ENCODE measurements at regions not wholly inside any gene's neighbourhood (a gene's known extent, or its start where the extent isn't known, plus 50 kb on each side); places are given as distances from the start of the nearest gene placed in this dataset.

GRCh38 chr12:77214136-77214535, 148.8 kb upstream of the E2F7 start:
- DNase-seq (ENCODE audit: low read depth), result no peak

- DNase-seq (ENCODE audit: low read depth), result no peak
Measured at GRCh38 chr12:77213319-77213718, 147.9 kb upstream of the E2F7 start.

- DNase-seq (ENCODE audit: low read depth), result no peak
Measured at GRCh38 chr12:77210724-77211123, 145.4 kb upstream of the E2F7 start.

- no peak for DNase-seq (ENCODE audit: low read depth)
Measured at GRCh38 chr12:77204083-77204482, 138.7 kb upstream of the E2F7 start.

GRCh38 chr12:77202457-77203060, 137.2 kb upstream of the E2F7 start:
- no peak for DNase-seq (ENCODE audit: low read depth)

GRCh38 chr12:77189901-77190416, 124.6 kb upstream of the E2F7 start:
- DNase-seq (ENCODE audit: low read depth), result peak; percentile 87

- DNase-seq (ENCODE audit: low read depth), result peak; percentile 76
Measured at GRCh38 chr12:77189458-77189857, 124.1 kb upstream of the E2F7 start.

GRCh38 chr12:77179515-77179914, 114.1 kb upstream of the E2F7 start:
- no peak for DNase-seq (ENCODE audit: low read depth)

GRCh38 chr12:77167801-77168200, 102.4 kb upstream of the E2F7 start:
- no peak for DNase-seq (ENCODE audit: low read depth)

- DNase-seq (ENCODE audit: low read depth), result no peak
Measured at GRCh38 chr12:77166696-77167095, 101.3 kb upstream of the E2F7 start.

- no peak for DNase-seq (ENCODE audit: low read depth)
Measured at GRCh38 chr12:77163074-77164038, 98.0 kb upstream of the E2F7 start.

GRCh38 chr12:77161944-77162343, 96.6 kb upstream of the E2F7 start:
- no peak for DNase-seq (ENCODE audit: low read depth)

- no peak for DNase-seq (ENCODE audit: low read depth)
Measured at GRCh38 chr12:77160931-77161330, 95.6 kb upstream of the E2F7 start.

GRCh38 chr12:77153706-77154105, 88.3 kb upstream of the E2F7 start:
- no peak for DNase-seq (ENCODE audit: low read depth)

GRCh38 chr12:77152623-77153193, 87.3 kb upstream of the E2F7 start:
- DNase-seq (ENCODE audit: low read depth), result peak; percentile 53

GRCh38 chr12:77151030-77151429, 85.7 kb upstream of the E2F7 start:
- no peak for DNase-seq (ENCODE audit: low read depth)

- DNase-seq (ENCODE audit: low read depth), result no peak
Measured at GRCh38 chr12:77133566-77133965, 68.2 kb upstream of the E2F7 start.

GRCh38 chr12:77131977-77132490, 66.7 kb upstream of the E2F7 start:
- no peak for DNase-seq (ENCODE audit: low read depth)

- no peak for DNase-seq (ENCODE audit: low read depth)
Measured at GRCh38 chr12:77130193-77130592, 64.8 kb upstream of the E2F7 start.

GRCh38 chr12:77124767-77125166, 59.4 kb upstream of the E2F7 start:
- DNase-seq (ENCODE audit: low read depth), result peak; percentile 24

- no peak for DNase-seq (ENCODE audit: low read depth)
Measured at GRCh38 chr12:77122661-77123060, 57.3 kb upstream of the E2F7 start.

- DNase-seq (ENCODE audit: low read depth), result peak; percentile 94
Measured at GRCh38 chr12:77122236-77122635, 56.9 kb upstream of the E2F7 start.
